Astrocyte of the spinal cord (primary cell): ENCODE measurements at regions not wholly inside any gene's neighbourhood (a gene's known extent, or its start where the extent isn't known, plus 50 kb on each side); places are given as distances from the start of the nearest gene placed in this dataset.
"Not testable (repeated sequence)": the region's sequence is repeated elsewhere in the genome, so short reads cannot be mapped to it uniquely, and the experiment has no call there.

Source experiments
- DNase-seq: peaks from one replicate; pipeline ENCODE4 v3.0.0; 2011; ENCODE audit warnings: low read depth, low spot score
- H3K4me3 ChIP-seq: 2 replicates; pipeline ENCODE4 v1.5.1; 2011; ENCODE audit warnings: low read depth, mild to moderate bottlenecking, low read length, moderate library complexity
- in situ Hi-C: cut with HindIII; loops from 2 replicates; pipeline ENCODE4 v1.10.0; 2017; ENCODE audit warnings: low sequenced_read_pairs
- TF ChIP-seq, protein P1 (sequence below): IDR thresholded peaks from 2 replicates; pipeline ENCODE4 v1.5.1; 2012; ENCODE audit warnings: low read depth, mild to moderate bottlenecking, low read length, inconsistent platforms

DNA sequence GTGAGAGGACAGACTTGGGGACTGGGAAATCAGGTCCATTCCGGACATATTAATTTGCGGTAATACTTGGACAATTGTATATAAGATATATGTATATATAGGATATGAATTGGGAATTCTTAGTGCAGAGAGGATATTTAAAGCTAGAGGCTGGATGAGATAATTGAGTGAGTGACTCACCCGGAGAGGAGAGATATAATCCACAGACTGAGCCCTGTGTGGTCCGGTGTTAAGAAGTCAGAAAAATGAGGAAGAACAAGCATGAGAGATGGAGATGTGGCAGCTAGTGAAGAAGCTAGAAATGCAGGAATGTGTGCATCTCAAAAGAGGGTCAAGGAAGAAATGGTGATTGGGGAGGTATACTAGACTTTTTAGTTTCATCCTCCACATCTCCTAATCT lies 336.2 kb downstream of the SLC7A11 start:
- in situ Hi-C loops, result no loop called here
- H3K4me3 ChIP-seq, result no peak overlapping the region
- DNase-seq, result peak; percentile 5
- TF ChIP-seq, protein P1, sequence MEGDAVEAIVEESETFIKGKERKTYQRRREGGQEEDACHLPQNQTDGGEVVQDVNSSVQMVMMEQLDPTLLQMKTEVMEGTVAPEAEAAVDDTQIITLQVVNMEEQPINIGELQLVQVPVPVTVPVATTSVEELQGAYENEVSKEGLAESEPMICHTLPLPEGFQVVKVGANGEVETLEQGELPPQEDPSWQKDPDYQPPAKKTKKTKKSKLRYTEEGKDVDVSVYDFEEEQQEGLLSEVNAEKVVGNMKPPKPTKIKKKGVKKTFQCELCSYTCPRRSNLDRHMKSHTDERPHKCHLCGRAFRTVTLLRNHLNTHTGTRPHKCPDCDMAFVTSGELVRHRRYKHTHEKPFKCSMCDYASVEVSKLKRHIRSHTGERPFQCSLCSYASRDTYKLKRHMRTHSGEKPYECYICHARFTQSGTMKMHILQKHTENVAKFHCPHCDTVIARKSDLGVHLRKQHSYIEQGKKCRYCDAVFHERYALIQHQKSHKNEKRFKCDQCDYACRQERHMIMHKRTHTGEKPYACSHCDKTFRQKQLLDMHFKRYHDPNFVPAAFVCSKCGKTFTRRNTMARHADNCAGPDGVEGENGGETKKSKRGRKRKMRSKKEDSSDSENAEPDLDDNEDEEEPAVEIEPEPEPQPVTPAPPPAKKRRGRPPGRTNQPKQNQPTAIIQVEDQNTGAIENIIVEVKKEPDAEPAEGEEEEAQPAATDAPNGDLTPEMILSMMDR, result no peak

DNA sequence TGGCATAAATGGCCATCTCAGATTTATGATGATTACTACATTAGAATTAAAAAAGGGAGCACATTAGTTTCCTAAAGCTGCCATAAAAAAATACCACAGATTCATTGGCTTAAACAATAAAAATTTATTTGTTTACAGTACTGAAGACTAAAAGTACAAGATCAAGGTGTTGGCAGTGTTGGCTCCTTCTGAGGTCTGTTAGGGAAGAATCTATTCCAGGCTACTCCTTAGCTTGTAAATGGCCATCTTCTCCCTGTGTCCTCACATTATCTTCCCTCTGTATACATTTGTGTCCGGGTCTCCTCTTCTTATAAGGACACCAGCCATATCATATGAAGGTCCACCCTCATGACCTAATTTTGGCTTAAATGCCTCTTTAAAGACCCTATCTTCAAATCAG lies 341.0 kb downstream of the SLC7A11 start:
- TF ChIP-seq, protein P1, result no peak
- in situ Hi-C loops, result no loop called here
- no peak for DNase-seq
- no peak overlapping the region for H3K4me3 ChIP-seq

DNA sequence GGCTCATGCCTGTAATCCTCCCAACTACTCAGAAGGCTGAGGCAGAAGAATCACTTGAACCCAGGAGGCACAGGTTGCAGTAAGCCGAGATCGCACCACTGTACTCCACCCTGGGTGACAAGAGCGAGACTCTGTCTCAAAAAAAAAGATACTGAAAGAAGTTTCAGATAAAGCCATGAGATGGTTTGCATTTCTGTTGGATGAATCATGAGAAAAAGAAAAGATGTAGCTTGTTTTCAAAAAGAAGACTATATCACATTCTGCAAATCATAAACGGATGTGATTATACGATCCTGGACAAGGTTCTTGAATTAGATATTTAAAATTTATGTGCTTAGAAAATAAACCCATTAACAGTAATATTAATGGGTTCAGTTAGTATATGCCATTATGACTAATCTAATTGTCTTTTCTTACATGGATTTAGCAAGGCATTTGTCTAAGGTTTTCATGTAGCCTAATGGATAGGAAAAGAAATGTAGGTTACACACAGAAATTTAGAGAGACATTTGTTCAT lies 345.9 kb downstream of the SLC7A11 start:
- no peak overlapping the region for H3K4me3 ChIP-seq
- in situ Hi-C loops, result no loop called here

DNA sequence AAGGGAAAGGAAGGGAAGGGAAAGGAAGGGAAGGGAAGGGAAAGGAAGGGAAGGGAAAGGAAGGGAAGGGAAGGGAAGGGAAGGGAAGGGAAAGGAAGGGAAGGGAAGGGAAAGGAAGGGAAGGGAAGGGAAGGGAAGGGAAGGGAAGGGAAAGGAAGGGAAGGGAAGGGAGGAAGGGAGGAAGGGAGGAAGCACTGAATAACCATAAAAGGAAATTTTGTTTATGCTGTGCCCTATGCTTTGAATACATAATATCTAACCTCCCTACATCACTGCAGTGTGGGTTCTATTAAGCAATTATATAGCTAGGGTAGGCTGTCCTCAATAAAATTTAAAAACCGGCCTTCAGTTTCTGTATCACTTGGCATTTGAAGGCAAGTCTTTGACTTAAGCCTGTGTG lies 346.6 kb downstream of the SLC7A11 start:
- DNase-seq, H3K4me3 ChIP-seq, in situ Hi-C loops: not testable (repeated sequence)

More for the DNA sequence above, 345.9 kb downstream of the SLC7A11 start:
- TF ChIP-seq, protein P1, result no peak
- DNase-seq, result no peak

DNA sequence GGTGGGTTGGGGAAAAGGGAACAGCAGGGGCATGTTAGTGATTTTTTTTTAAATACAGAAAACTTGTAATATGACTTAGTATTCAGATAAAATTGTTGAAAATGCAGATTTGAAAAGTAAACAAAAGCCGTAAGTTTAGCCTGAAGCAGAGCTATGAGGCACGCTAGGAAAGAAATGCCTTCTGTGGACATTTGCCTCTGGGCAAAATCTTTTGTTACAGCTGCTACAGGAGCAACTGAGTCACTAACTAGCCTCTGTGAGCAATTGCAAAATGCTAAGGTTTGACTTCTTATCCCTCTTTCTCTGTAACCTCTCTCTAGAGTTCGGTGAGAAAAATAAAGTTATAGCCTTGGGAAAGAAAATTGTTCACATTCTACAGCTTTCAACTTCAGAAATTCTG lies 350.0 kb downstream of the SLC7A11 start:
- H3K4me3 ChIP-seq, result no peak overlapping the region
- TF ChIP-seq, protein P1, result no peak
- in situ Hi-C loops, result no loop called here
- no peak for DNase-seq

DNA sequence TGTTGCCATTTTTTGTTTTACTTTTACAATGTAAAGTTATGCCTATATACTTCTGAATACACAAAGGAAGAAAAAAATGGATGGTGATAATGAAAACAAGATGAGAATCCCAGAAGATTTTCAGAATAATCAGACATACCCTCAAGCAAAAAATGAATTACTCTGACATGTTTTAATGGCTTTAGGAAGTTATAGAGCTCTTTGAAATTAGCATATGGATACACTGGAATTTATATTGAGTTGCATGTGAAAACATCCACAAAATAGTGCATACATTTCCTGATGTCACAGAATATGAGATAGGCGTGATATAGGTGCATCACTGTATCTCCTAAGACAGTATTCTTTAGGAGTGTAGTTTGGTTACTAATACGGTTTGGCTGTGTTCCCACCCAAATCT lies 351.3 kb downstream of the SLC7A11 start:
- H3K4me3 ChIP-seq, result no peak overlapping the region
- in situ Hi-C loops, result no loop called here
- TF ChIP-seq, protein P1, result no peak
- no peak for DNase-seq

DNA sequence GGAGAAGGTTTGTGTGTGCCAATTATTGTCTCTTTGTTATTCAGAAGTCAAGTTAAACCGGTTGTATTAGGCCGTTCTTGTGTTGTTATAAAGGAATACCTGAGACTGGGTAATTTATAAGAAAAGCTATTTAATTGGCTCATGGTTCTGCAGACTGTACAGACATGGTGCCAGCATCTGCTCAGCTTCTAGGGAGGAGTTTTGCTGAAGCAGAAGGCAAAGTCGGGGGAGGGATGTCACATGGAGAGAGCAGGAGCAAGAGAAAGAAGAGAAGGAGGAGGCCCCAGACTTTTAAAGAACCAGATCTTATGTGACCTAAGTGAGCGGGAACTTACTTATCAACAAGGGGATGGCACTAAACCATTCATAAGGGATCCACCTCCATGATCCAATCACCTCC lies 349.3 kb upstream of the PCDH18 start:
- in situ Hi-C loops, result no loop called here
- no peak for DNase-seq
- TF ChIP-seq, protein P1, result no peak
- no peak overlapping the region for H3K4me3 ChIP-seq

DNA sequence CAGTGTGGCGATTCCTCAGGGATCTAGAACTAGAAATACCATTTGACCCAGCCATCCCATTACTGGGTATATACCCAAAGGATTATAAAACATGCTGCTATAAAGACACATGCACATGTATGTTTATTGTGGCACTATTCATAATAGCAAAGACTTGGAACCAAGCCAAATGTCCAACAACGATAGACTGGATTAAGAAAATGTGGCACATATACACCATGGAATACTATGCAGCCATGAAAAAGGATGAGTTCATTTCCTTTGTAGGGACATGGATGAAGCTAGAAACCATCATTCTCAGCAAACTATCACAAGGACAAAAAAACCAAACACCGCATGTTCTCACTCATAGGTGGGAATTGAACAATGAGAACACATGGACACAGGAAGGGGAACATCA lies 335.8 kb upstream of the PCDH18 start:
- H3K4me3 ChIP-seq, in situ Hi-C loops: not testable (repeated sequence)

More for the DNA sequence above, 335.8 kb upstream of the PCDH18 start:
- not testable (repeated sequence) for DNase-seq
